Brain microvascular endothelial cell (primary cell): ENCODE measurements at regions not wholly inside any gene's neighbourhood (a gene's known extent, or its start where the extent isn't known, plus 50 kb on each side); places are given as distances from the start of the nearest gene placed in this dataset.

Experiments used
- DNase-seq: peaks from one replicate; pipeline ENCODE4 v3.0.0-alpha.2; 2020
- H3K27ac ChIP-seq: fragments of 250-450 bp; sonication (Bioruptor Pico); 2 replicates; pipeline ENCODE4 v1.5.1; 2020; ENCODE audit warnings: mild to moderate bottlenecking, moderate library complexity
- H3K27me3 ChIP-seq: fragments of 250-450 bp; sonication (Bioruptor Pico); replicated peaks from 2 replicates; pipeline ENCODE4 v1.5.1; 2020; ENCODE audit warnings: mild to moderate bottlenecking
- H3K36me3 ChIP-seq: fragments of 250-450 bp; sonication (Bioruptor Pico); replicated peaks from 2 replicates; pipeline ENCODE4 v1.5.1; 2020; ENCODE audit warnings: mild to moderate bottlenecking
- H3K4me3 ChIP-seq: 2 replicates; pipeline ENCODE4 v1.5.1; 2011; ENCODE audit warnings: low read depth, mild to moderate bottlenecking, control low read depth, low read length, moderate library complexity
- CTCF ChIP-seq: IDR thresholded peaks from 2 replicates; pipeline ENCODE4 v1.5.1; 2011; ENCODE audit warnings: low read depth, mild to moderate bottlenecking, moderate library complexity, low read length, control low read depth, inconsistent platforms; ENCODE audit errors: missing control alignments
- in situ Hi-C: cut with HindIII; loops from 2 replicates; pipeline ENCODE4 v1.10.0; 2017; ENCODE audit warnings: low sequenced_read_pairs, low pct_ligation_motif_present

GRCh38 chr12:105864901-105865300, 273.9 kb downstream of the NUAK1 start:
- Histone ChIP-seq H3K36me3 (no peaks in the 10 kb centered on the region), H3K4me3 (no peak overlapping the region), H3K27me3 (no peaks in the 10 kb centered on the region), H3K27ac (no peak overlapping the region)
- TF ChIP-seq CTCF, result no peak
- in situ Hi-C loops, result no loop called here
- DNase-seq, result no peak

- H3K36me3 ChIP-seq, result no peaks in the 10 kb centered on the region
Observed at GRCh38 chr12:105865886-105866285, 272.9 kb downstream of the NUAK1 start.

GRCh38 chr12:105874121-105874520, 264.6 kb downstream of the NUAK1 start:
- Histone ChIP-seq H3K27ac (no peak overlapping the region), H3K36me3 (no peaks in the 10 kb centered on the region), H3K27me3 (no peaks in the 10 kb centered on the region), H3K4me3 (no peak overlapping the region)
- in situ Hi-C loops, result no loop called here
- no peak for DNase-seq
- no peak for TF ChIP-seq CTCF

More at GRCh38 chr12:105865886-105866285, 272.9 kb downstream of the NUAK1 start:
- no peaks in the 10 kb centered on the region for H3K27me3 ChIP-seq
- no peak for TF ChIP-seq CTCF
- in situ Hi-C loops, result no loop called here
- no peak for DNase-seq
- no peak overlapping the region for H3K27ac ChIP-seq
- no peak overlapping the region for H3K4me3 ChIP-seq

- Histone ChIP-seq H3K36me3 (no peaks in the 10 kb centered on the region), H3K27ac (no peak overlapping the region), H3K4me3 (no peak overlapping the region), H3K27me3 (no peaks in the 10 kb centered on the region)
- in situ Hi-C loops, result no loop called here
- no peak for DNase-seq
- no peak for TF ChIP-seq CTCF
Observed at GRCh38 chr12:105876396-105876927, 262.3 kb downstream of the NUAK1 start.

GRCh38 chr12:105878964-105879363, 259.8 kb downstream of the NUAK1 start:
- no peak for TF ChIP-seq CTCF
- DNase-seq, result no peak

GRCh38 chr12:105880824-105881388, 257.8 kb downstream of the NUAK1 start:
- no peaks in the 10 kb centered on the region for H3K27me3 ChIP-seq
- in situ Hi-C loops, result no loop called here
- no peak for DNase-seq
- no peak for TF ChIP-seq CTCF
- H3K36me3 ChIP-seq, result no peaks in the 10 kb centered on the region
- H3K27ac ChIP-seq, result no peak overlapping the region
- H3K4me3 ChIP-seq, result no peak overlapping the region

More at GRCh38 chr12:105878964-105879363, 259.8 kb downstream of the NUAK1 start:
- Histone ChIP-seq H3K36me3 (no peaks in the 10 kb centered on the region), H3K27me3 (no peaks in the 10 kb centered on the region), H3K27ac (no peak overlapping the region), H3K4me3 (no peak overlapping the region)
- in situ Hi-C loops, result no loop called here
